ENCODE measurements at regions not wholly inside any gene's neighbourhood (a gene's known extent, or its start where the extent isn't known, plus 50 kb on each side); places are given as distances from the start of the nearest gene placed in this dataset.

- H3K27ac ChIP-seq = no peak overlapping the region
- H3K9me3 ChIP-seq = no peaks in the 10 kb centered on the region
- no peaks in the 10 kb centered on the region for H3K4me1 ChIP-seq (ENCODE audit: control insufficient read depth in 1 of 2, insufficient read depth in 1 of 2, low read depth in 1 of 2, low read length in 1 of 2)
- H3K27me3 ChIP-seq = peaks cover 23% of the 10 kb centered on the region
- TF ChIP-seq CTCF (IDR thresholded peaks at IDR 0.05) = no peak
- no peaks in the 10 kb centered on the region for H3K36me3 ChIP-seq
- H3K4me3 ChIP-seq (ENCODE audit: low read depth in 1 of 2, low read length in 1 of 2) = no peak overlapping the region
Observed at GRCh38 chr6:3506751-3507383, 50.0 kb upstream of the SLC22A23 start.

Data from neutrophil (primary cell).